HepG2 (cell line): ENCODE measurements at regions not wholly inside any gene's neighbourhood (a gene's known extent, or its start where the extent isn't known, plus 50 kb on each side); places are given as distances from the start of the nearest gene placed in this dataset.
A peak's percentile ranks its signal among the peaks of the same experiment; 100 is the strongest.

ENCODE experiments used
- BORCS8-MEF2B ChIP-seq: sonication (generic); formaldehyde crosslinking; IDR thresholded peaks from 2 replicates; pipeline ENCODE4 v1.8.0; 2022; ENCODE audit warnings: mild to moderate bottlenecking, missing genetic modification reagents
- CREM ChIP-seq, 2 experiments: sonication (generic) in 1 of 2; formaldehyde crosslinking in 1 of 2; IDR thresholded peaks; 2 replicates each; pipeline versions ENCODE4 v1.4.0 to v1.6.1; 2016 to 2020; ENCODE audit warnings: antibody characterized with exemption in 1 of 2, mild to moderate bottlenecking in 1 of 2, missing genetic modification reagents in 1 of 2
- HOXA9 ChIP-seq: sonication (generic); formaldehyde crosslinking; IDR thresholded peaks from 2 replicates; pipeline ENCODE4 v1.8.1; 2022; ENCODE audit warnings: missing genetic modification reagents, mild to moderate bottlenecking, moderate library complexity, borderline replicate concordance
- JUN ChIP-seq: sonication (generic); formaldehyde crosslinking; IDR thresholded peaks from 2 replicates; pipeline ENCODE4 v1.4.0; 2020; ENCODE audit warnings: mild to moderate bottlenecking, missing genetic modification reagents
- MYNN ChIP-seq: sonication (generic); formaldehyde crosslinking; IDR thresholded peaks from 2 replicates; pipeline ENCODE4 v1.4.0; 2020; ENCODE audit warnings: mild to moderate bottlenecking, low read depth, missing genetic modification reagents
- NFYB ChIP-seq: sonication (generic); formaldehyde crosslinking; IDR thresholded peaks from 2 replicates; pipeline ENCODE4 v1.4.0; 2020; ENCODE audit warnings: missing genetic modification reagents
- RBAK ChIP-seq: sonication (generic); formaldehyde crosslinking; IDR thresholded peaks from 2 replicates; pipeline ENCODE4 v1.5.1; 2020; ENCODE audit warnings: mild to moderate bottlenecking, missing genetic modification reagents
- SCMH1 ChIP-seq: sonication (generic); formaldehyde crosslinking; IDR thresholded peaks from 2 replicates; pipeline ENCODE4 v1.9.0; 2021; ENCODE audit warnings: missing genetic modification reagents, mild to moderate bottlenecking, borderline replicate concordance
- SRSF1 ChIP-seq: fragments of 200-400 bp; formaldehyde crosslinking; optimal IDR thresholded peaks from 2 replicates; pipeline ENCODE3; 2017; ENCODE audit warnings: mild to moderate bottlenecking, low read depth, low read length, moderate library complexity
- SRSF4 ChIP-seq: fragments of 200-400 bp; formaldehyde crosslinking; IDR thresholded peaks from one replicate; pipeline ENCODE4 v1.6.1; 2018; ENCODE audit warnings: mild to moderate bottlenecking, low read depth, low read length, moderate library complexity; ENCODE audit not compliant: poor library complexity, severe bottlenecking
- TBX2 ChIP-seq: sonication (generic); formaldehyde crosslinking; IDR thresholded peaks from 2 replicates; pipeline ENCODE4 v1.5.0; 2020; ENCODE audit warnings: missing genetic modification reagents, mild to moderate bottlenecking, borderline replicate concordance
- TGIF2 ChIP-seq: IDR thresholded peaks from 2 replicates; pipeline ENCODE4 v1.6.1; 2016; ENCODE audit warnings: control low read depth, missing compliant biosample characterization
- U2AF1 ChIP-seq: fragments of 200-400 bp; formaldehyde crosslinking; optimal IDR thresholded peaks from 2 replicates; pipeline ENCODE3; 2017; ENCODE audit warnings: mild to moderate bottlenecking, low read depth, low read length
- ZBTB34 ChIP-seq: sonication (generic); formaldehyde crosslinking; IDR thresholded peaks from 2 replicates; pipeline ENCODE4 v1.8.0; 2022; ENCODE audit warnings: mild to moderate bottlenecking, missing genetic modification reagents
- ZFP91 ChIP-seq: sonication (generic); formaldehyde crosslinking; IDR thresholded peaks from 2 replicates; pipeline ENCODE4 v1.9.0; 2022; ENCODE audit warnings: missing genetic modification reagents, mild to moderate bottlenecking, borderline replicate concordance
- ZNF143 ChIP-seq: sonication (generic); formaldehyde crosslinking; IDR thresholded peaks from 2 replicates; pipeline ENCODE4 v1.4.0; 2020; ENCODE audit warnings: missing genetic modification reagents
- ZNF260 ChIP-seq: sonication (generic); formaldehyde crosslinking; IDR thresholded peaks from 2 replicates; pipeline ENCODE4 v1.4.0; 2020; ENCODE audit warnings: missing genetic modification reagents, low read depth, mild to moderate bottlenecking, borderline replicate concordance
- ZNF362 ChIP-seq: sonication (generic); formaldehyde crosslinking; IDR thresholded peaks from 2 replicates; pipeline ENCODE4 v1.4.0; 2020; ENCODE audit warnings: missing genetic modification reagents, mild to moderate bottlenecking, borderline replicate concordance
- ZNF441 ChIP-seq: sonication (generic); formaldehyde crosslinking; IDR thresholded peaks from 2 replicates; pipeline ENCODE4 v1.7.0; 2021; ENCODE audit warnings: missing genetic modification reagents, borderline replicate concordance
- ZNF512B ChIP-seq: sonication (generic); formaldehyde crosslinking; IDR thresholded peaks from 2 replicates; pipeline ENCODE4 v1.5.1; 2020; ENCODE audit warnings: missing genetic modification reagents, mild to moderate bottlenecking, borderline replicate concordance
- ZNF563 ChIP-seq: sonication (generic); formaldehyde crosslinking; IDR thresholded peaks from 2 replicates; pipeline ENCODE4 v1.8.0; 2022; ENCODE audit warnings: mild to moderate bottlenecking, moderate library complexity, missing genetic modification reagents
- ZNF614 ChIP-seq: IDR thresholded peaks from 2 replicates; pipeline ENCODE4 v1.6.1; 2018; ENCODE audit warnings: missing biosample characterization, missing genetic modification reagents, inconsistent platforms, borderline replicate concordance
- ZNF746 ChIP-seq: sonication (generic); formaldehyde crosslinking; IDR thresholded peaks from 2 replicates; pipeline ENCODE4 v1.8.0; 2022; ENCODE audit warnings: mild to moderate bottlenecking, missing genetic modification reagents

- TF ChIP-seq ZNF441 (no peak; the same call in 1 of the 2 replicates), ZNF563 (CRISPR knock-in tag) (no peak), ZNF143 (no peak), ZNF746 (peak; percentile 59; the same call in 1 of the 2 replicates), CREM (IDR thresholded peaks at IDR 0.05) (peak; percentile 87), CREM (CRISPR knock-in tag; IDR thresholded peaks at IDR 0.05) (no peak), ZNF614 (CRISPR knock-in tag) (0 out of 2 replicates have a peak, but pooled peaks have one; percentile 24), BORCS8-MEF2B (no peak), TGIF2 (CRISPR knock-in tag) (no peak), RBAK (no peak), ZBTB34 (CRISPR knock-in tag) (no peak), ZNF512B (CRISPR knock-in tag) (0 out of 2 replicates have a peak, but pooled peaks have one; percentile 33), U2AF1 (no peak), ZNF362 (peak; percentile 43; the same call in 1 of the 2 replicates), SRSF4 (no peak), JUN (CRISPR knock-in tag) (0 out of 2 replicates have a peak, but pooled peaks have one; percentile 31), ZNF260 (CRISPR knock-in tag) (no peak), TBX2 (CRISPR knock-in tag) (peak; percentile 76), ZFP91 (CRISPR knock-in tag) (no peak), NFYB (CRISPR knock-in tag) (no peak), HOXA9 (CRISPR knock-in tag) (no peak), SCMH1 (no peak), MYNN (CRISPR knock-in tag) (no peak), SRSF1 (no peak)
Measured at GRCh38 chr21:38917043-38917774, 111.5 kb downstream of the ETS2 start (continued).
